GM21381 (cell line): ENCODE measurements at regions not wholly inside any gene's neighbourhood (a gene's known extent, or its start where the extent isn't known, plus 50 kb on each side); places are given as distances from the start of the nearest gene placed in this dataset.

ENCODE experiments used
- ATAC-seq: cut with Tn5 transposase; IDR thresholded peaks from one replicate; pipeline ENCODE4 v1.9.1; 2021; ENCODE audit warnings: mild to moderate bottlenecking, moderate library complexity; ENCODE audit not compliant: unreplicated experiment

DNA sequence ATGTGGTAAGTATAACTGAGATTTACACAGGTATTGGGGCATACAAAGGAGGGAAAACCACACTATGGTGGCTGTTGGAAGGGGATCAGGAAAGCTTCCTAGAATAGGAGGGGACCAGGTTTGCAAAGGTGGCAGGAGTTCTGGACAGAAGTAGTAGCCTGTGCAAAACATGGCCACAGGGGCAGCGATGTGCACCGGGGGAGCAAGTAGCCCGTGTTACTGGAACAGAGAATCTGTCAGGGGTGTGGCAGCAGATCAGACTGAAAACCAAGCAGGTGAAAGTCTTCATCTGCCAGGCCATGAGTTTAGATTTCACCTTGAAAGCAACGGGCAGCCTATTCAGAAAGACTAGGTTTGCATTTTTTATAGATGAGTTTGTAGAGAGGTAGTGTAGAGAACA lies 182.3 kb upstream of the LPP start:
- ATAC-seq = no peak

- no peak for ATAC-seq
These were observed 181.5 kb upstream of the LPP start for GRCh38 chr3:187972454-187972853.

GRCh38 chr3:187973977-187974870 lies 179.7 kb upstream of the LPP start:
- ATAC-seq = no peak

GRCh38 chr3:187974871-187975271 lies 179.1 kb upstream of the LPP start:
- ATAC-seq = no peak

GRCh38 chr3:187975561-187976364 lies 178.2 kb upstream of the LPP start:
- ATAC-seq = no peak

- ATAC-seq = no peak
These were observed 177.5 kb upstream of the LPP start for GRCh38 chr3:187976365-187976900.

DNA sequence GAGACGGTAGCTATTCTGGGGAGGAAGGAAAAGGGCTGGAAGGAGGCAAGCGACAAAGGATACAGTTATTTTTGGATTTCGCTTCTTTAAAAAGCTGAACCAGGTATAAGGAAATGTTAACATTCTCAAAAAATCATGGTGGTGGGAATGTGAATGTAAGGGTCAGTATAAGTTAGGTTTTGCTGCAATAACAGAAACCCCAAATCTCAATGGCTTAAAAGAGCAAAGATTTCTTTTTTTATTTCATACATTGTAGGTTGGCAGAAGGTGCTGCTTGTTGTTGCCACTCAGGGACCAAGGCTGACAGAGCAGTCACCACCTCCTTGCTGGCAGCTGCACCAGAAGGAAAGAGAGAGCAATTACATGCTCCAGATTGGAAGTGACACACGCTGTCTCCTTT lies 176.3 kb upstream of the LPP start:
- ATAC-seq = no peak

GRCh38 chr3:187978433-187979011 lies 175.4 kb upstream of the LPP start:
- ATAC-seq = no peak

GRCh38 chr3:187979564-187979963 lies 174.4 kb upstream of the LPP start:
- ATAC-seq = no peak

DNA sequence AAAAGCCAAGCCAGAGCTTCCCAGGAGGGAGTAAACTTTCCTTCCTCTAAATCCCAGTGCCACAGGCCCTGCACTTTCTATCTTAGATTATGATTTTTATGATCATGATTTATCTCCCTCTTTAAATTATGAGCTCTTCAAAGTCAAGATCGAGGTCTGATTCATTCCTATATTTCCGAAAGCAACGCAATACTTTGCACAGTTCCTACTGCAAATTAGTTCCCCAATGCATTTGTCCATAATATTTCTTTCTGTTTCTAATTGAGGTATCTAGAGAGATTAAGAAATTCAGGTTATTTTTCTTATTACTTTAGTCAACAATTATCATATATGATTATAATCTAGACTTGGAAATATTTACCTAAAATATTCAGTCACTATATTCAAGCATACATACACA lies 173.1 kb upstream of the LPP start:
- ATAC-seq = no peak

DNA sequence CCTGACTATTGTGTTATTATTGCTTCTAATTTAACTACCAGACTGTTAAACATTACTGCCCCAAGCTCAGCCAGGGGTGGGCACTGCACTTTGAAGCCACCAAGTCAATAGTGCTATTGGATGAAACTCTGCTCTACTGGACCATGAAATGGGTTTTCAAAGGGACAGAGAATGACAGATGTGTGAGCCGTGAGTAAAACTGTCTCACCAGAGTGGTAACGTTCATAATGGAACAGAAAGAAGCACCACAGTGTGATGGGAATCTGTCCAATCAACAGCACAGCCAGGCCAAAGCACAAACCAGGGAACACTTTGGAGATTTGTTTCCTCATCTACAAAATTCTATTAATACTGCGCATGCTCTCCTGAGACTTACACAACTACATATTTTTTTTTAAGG lies 171.8 kb upstream of the LPP start:
- no peak for ATAC-seq

DNA sequence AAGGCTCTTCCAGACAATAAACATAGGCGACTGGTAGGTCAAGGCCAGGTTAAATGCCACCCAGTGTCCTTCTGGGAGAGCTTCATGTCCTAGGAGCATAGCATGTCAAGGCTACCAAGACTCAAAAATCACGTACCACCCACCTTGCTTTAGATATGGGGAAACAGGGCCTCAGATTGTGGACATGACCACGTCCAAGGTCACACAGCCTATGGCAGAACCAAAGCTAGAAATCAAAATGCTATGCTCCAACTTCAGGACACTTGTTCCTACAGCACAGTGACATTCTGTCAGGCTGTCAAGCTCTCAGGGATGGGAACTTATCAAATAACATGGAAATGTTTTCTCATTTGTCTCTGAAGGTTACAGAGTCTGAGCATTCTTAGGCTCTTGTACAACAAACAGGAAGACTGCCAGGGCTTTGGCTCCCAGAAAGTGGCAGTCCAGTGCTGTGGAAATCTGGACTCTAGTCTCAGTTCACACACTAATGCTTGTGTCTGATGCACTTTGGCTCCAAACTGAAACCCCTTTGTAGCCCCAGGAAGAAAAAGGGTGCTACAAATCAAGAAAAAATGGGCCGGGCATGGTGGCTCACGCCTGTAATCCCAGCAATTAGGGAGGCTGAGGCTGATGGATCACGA lies 170.4 kb upstream of the LPP start:
- ATAC-seq = no peak

- no peak for ATAC-seq
These were observed 168.3 kb upstream of the LPP start for GRCh38 chr3:187985647-187986046.

- no peak for ATAC-seq
These were observed 167.4 kb upstream of the LPP start for GRCh38 chr3:187986514-187986934.

DNA sequence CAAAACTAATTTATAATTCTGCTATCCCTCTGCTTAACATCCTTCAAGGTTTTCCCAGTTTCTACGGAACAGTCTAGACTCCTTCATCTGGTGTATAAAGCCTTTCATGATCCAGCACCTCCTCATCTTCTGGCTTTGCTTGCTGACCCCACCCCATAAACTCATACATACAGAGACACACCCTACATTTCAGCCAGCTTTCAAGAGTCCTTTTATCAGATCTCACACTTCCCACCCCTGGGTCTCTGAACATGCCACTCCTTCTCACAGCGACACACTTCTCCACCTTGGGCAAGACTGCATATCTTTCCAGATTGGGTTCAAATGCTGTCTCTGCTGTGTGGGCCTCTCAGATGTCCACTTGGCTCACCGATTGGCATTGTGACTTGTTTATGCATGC lies 166.8 kb upstream of the LPP start:
- ATAC-seq = no peak

- no peak for ATAC-seq
These were observed 166.0 kb upstream of the LPP start for GRCh38 chr3:187987924-187988323.

- no peak for ATAC-seq
These were observed 164.3 kb upstream of the LPP start for GRCh38 chr3:187989575-187990153.

- no peak for ATAC-seq
These were observed 161.3 kb upstream of the LPP start for GRCh38 chr3:187992609-187993008.

GRCh38 chr3:187994221-187995042 lies 159.5 kb upstream of the LPP start:
- ATAC-seq = no peak

DNA sequence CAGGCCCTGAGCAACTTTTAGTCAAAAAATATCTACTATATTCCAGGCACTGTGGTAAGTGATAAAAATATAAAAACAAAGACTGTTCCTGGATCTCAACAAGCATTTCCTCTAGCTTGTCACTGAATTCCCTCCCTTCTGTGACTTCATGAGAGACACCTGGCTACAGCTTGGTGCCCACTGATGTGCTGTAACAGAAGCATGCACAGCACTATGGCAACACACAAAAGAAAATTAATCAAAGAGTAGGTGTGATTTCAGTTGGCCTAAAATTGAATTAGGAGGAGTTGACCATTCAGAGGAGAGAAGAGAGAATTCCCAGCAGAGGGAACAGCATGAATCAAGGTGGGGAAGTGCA lies 158.9 kb upstream of the LPP start:
- ATAC-seq = no peak
